GM10266 (cell line): ENCODE measurements at regions not wholly inside any gene's neighbourhood (a gene's known extent, or its start where the extent isn't known, plus 50 kb on each side); places are given as distances from the start of the nearest gene placed in this dataset.

Experiments used
- DNase-seq: peaks from one replicate; pipeline ENCODE4 v3.0.0; 2012; ENCODE audit errors: extremely low spot score
- CTCF ChIP-seq: IDR thresholded peaks from 2 replicates; pipeline ENCODE4 v1.5.1; 2012; ENCODE audit warnings: mild to moderate bottlenecking, low read depth; ENCODE audit not compliant: control insufficient read depth, insufficient read depth; ENCODE audit errors: missing control alignments

DNA sequence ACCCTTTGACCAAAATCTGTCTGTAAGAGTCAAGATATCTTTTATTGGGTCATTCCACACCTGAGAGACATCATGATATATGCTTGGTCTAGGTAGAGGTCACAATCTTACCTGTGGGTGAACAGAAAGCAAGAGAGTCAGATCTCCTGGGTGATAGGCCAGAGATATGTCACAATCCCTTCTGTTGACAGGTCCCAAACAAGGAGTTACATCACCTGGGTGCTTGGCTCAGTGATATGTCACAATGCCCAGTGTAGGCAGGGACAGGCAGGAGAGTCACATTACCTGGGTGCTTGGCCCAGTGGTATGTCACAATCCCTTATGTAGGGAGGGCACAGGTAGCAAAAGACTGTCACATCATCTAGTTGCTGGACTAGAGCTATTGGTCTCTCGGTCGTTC is 1991.2 kb downstream of the TP53TG3F start:
- TF ChIP-seq CTCF, result no peak

GRCh38 chr16:35452471-35452870 is 1993.1 kb downstream of the TP53TG3F start:
- no peak for DNase-seq
- TF ChIP-seq CTCF, result no peak

More for the DNA sequence above, 1991.2 kb downstream of the TP53TG3F start:
- DNase-seq, result no peak

- no peak for TF ChIP-seq CTCF
- DNase-seq, result no peak
These were observed 2003.9 kb downstream of the TP53TG3F start for GRCh38 chr16:35463358-35463757.

GRCh38 chr16:35480361-35480760 is 2020.9 kb downstream of the TP53TG3F start:
- no peak for DNase-seq
- no peak for TF ChIP-seq CTCF

GRCh38 chr16:35480988-35481387 is 2021.6 kb downstream of the TP53TG3F start:
- no peak for DNase-seq
- TF ChIP-seq CTCF, result no peak

GRCh38 chr16:35485915-35486314 is 2026.5 kb downstream of the TP53TG3F start:
- TF ChIP-seq CTCF, result no peak
- no peak for DNase-seq

DNA sequence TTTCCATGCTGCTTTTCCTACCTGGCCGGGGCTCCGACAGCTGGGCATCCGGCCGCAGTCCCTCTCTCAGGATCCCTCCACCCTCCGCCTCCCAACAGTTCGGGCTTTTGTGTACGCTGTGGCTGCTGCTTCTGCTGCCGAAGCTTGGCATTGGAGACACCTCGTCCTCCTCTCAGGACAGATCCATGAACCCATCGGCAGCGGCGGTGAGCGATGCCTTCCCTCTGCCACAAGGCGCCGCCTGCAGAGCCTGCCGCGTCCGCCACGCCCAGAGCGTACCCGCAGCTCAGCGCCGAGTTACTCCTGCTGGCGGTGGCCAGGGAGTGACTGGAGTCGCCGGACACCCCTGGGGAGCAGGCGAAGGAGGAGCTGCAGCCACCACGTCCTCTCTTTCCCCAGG is 2032.8 kb downstream of the TP53TG3F start:
- no peak for DNase-seq
- no peak for TF ChIP-seq CTCF
